ENCODE measurements at regions not wholly inside any gene's neighbourhood (a gene's known extent, or its start where the extent isn't known, plus 50 kb on each side); places are given as distances from the start of the nearest gene placed in this dataset.

- TF ChIP-seq EZH2 (IDR thresholded peaks at IDR 0.05; ENCODE audit: low read depth) (no peak), CTCF (conservative IDR thresholded peaks at IDR 0.05) (no peak)
- no peak overlapping the region for H3K4me2 ChIP-seq
- H3K4me3 ChIP-seq: no peak overlapping the region
- no peak overlapping the region for H2AFZ ChIP-seq
- DNase-seq: no peak
- BruUV-seq (replicated peaks): no TSS peak
- no peaks in the 10 kb centered on the region for H3K9me2 ChIP-seq (ENCODE audit: insufficient read depth)
- intact Hi-C loops (cut with micrococcal nuclease; ENCODE audit: unreplicated experiment): no loop called here
- H3K4me1 ChIP-seq (replicated peaks; ENCODE audit: insufficient read depth): 0 out of 2 replicates have a peak, but pooled peaks cover 14% of the 10 kb centered on the region
- H3K9me3 ChIP-seq (ENCODE audit: insufficient read depth, low read depth): peaks cover 3% of the 10 kb centered on the region; the same call in 1 of the 2 replicates
- ChIA-PET CTCF (no interaction called here), POLR2A (ENCODE audit: unreplicated experiment) (no interaction called here)
- H3K79me2 ChIP-seq (ENCODE audit: low read depth): no peaks in the 10 kb centered on the region
- H3K27ac ChIP-seq: no peak overlapping the region
- no peaks in the 10 kb centered on the region for H3K27me3 ChIP-seq (ENCODE audit: insufficient read depth, low read depth)
- no peaks in the 10 kb centered on the region for H4K20me1 ChIP-seq (ENCODE audit: insufficient read depth)
- no peaks in the 10 kb centered on the region for H3K36me3 ChIP-seq (ENCODE audit: low read depth)
- no peaks in the 10 kb centered on the region for H3F3A ChIP-seq (ENCODE audit: insufficient read depth, low read depth)
Measured at GRCh38 chr1:55679971-55680370, 464.8 kb upstream of the USP24 start.

- H3K4me3 ChIP-seq: no peak overlapping the region
- no TSS peak for BruUV-seq (replicated peaks)
- H3K9me3 ChIP-seq (ENCODE audit: insufficient read depth, low read depth): 0 out of 2 replicates have a peak, but pooled peaks cover 3% of the 10 kb centered on the region
- intact Hi-C loops (cut with micrococcal nuclease; ENCODE audit: unreplicated experiment): no loop called here
- H2AFZ ChIP-seq: no peak overlapping the region
- H3K36me3 ChIP-seq (ENCODE audit: low read depth): no peaks in the 10 kb centered on the region
- H4K20me1 ChIP-seq (ENCODE audit: insufficient read depth): no peaks in the 10 kb centered on the region
- H3K27ac ChIP-seq: no peak overlapping the region
- POLR2A ChIA-PET (ENCODE audit: unreplicated experiment): no interaction called here
- DNase-seq: no peak
- no peaks in the 10 kb centered on the region for H3K27me3 ChIP-seq (ENCODE audit: insufficient read depth, low read depth)
- H3K9me2 ChIP-seq (ENCODE audit: insufficient read depth): no peaks in the 10 kb centered on the region
- H3K4me1 ChIP-seq (replicated peaks; ENCODE audit: insufficient read depth): no peaks in the 10 kb centered on the region
- no peaks in the 10 kb centered on the region for H3F3A ChIP-seq (ENCODE audit: insufficient read depth, low read depth)
- TF ChIP-seq CTCF (conservative IDR thresholded peaks at IDR 0.05) (no peak), EZH2 (IDR thresholded peaks at IDR 0.05; ENCODE audit: low read depth) (no peak)
- no peaks in the 10 kb centered on the region for H3K79me2 ChIP-seq (ENCODE audit: low read depth)
- CTCF ChIA-PET: no interaction called here
- no peak overlapping the region for H3K4me2 ChIP-seq
Measured at GRCh38 chr1:55673416-55673815, 458.3 kb upstream of the USP24 start.

- Histone ChIP-seq H3K4me2 (no peak overlapping the region), H3K4me1 (replicated peaks; ENCODE audit: insufficient read depth) (no peaks in the 10 kb centered on the region), H3K4me3 (no peak overlapping the region), H3K27ac (no peak overlapping the region), H3K79me2 (ENCODE audit: low read depth) (no peaks in the 10 kb centered on the region), H3K27me3 (ENCODE audit: insufficient read depth, low read depth) (no peaks in the 10 kb centered on the region), H3K9me2 (ENCODE audit: insufficient read depth) (no peaks in the 10 kb centered on the region; the same call in 1 of the 2 replicates), H3K36me3 (ENCODE audit: low read depth) (no peaks in the 10 kb centered on the region), H2AFZ (no peak overlapping the region), H4K20me1 (ENCODE audit: insufficient read depth) (no peaks in the 10 kb centered on the region), H3F3A (ENCODE audit: insufficient read depth, low read depth) (no peaks in the 10 kb centered on the region), H3K9me3 (ENCODE audit: insufficient read depth, low read depth) (no peaks in the 10 kb centered on the region)
- BruUV-seq (replicated peaks): no TSS peak
- no peak for TF ChIP-seq CTCF (conservative IDR thresholded peaks at IDR 0.05)
- TF ChIP-seq EZH2 (IDR thresholded peaks at IDR 0.05; ENCODE audit: low read depth): no peak
- intact Hi-C loops (cut with micrococcal nuclease; ENCODE audit: unreplicated experiment): no loop called here
- ChIA-PET POLR2A (ENCODE audit: unreplicated experiment) (interaction anchor here (0.5 kb wide), 1 partner anchor 559 kb away, joined by 3 read pairs; no protein-coding TSS in a partner anchor), CTCF (no interaction called here)
- DNase-seq: no peak
Measured at GRCh38 chr1:55670331-55671082, 455.3 kb upstream of the USP24 start.
